IMR-90 (cell line): ENCODE measurements at regions not wholly inside any gene's neighbourhood (a gene's known extent, or its start where the extent isn't known, plus 50 kb on each side); places are given as distances from the start of the nearest gene placed in this dataset.

ENCODE experiments used
- ATAC-seq: fragments of 200-7000 bp; cut with Tn5 transposase; 2 replicates; pipeline ENCODE4 v1.9.1; 2020; ENCODE audit warnings: low read depth, mild to moderate bottlenecking, moderate library complexity
- BruUV-seq: library from RNA; stranded (reverse); fragments of 400-500 nt; replicated peaks from 2 replicates; lab custom pipeline; 2021; lab: Mats Ljungman, UMichigan
- CTCF ChIA-PET: fragments of 300-600 bp; formaldehyde crosslinking; extraction: SDS; loops from one replicate; lab custom pipeline; 2021; ENCODE audit warnings: antibody characterized with exemption; lab: Yijun Ruan, JAX
- POLR2A ChIA-PET: fragments of 300-600 bp; sonication (Branson Sonifier 250); formaldehyde crosslinking; loops from one replicate; lab custom pipeline; 2022; ENCODE audit warnings: antibody characterized with exemption; ENCODE audit not compliant: unreplicated experiment; lab: Charles Lee
- DNase-seq: peaks from one replicate; pipeline ENCODE4 v3.0.0; 2013
- H2AFZ ChIP-seq: replicated peaks from 2 replicates; pipeline ENCODE3; 2013; ENCODE audit warnings: low read length, mild to moderate bottlenecking; ENCODE audit not compliant: poor library complexity
- H2AK5ac ChIP-seq: 2 replicates; pipeline ENCODE4 v1.6.1; 2013; ENCODE audit warnings: low read depth, low read length, inconsistent platforms
- H2AK9ac ChIP-seq: replicated peaks from 2 replicates; pipeline ENCODE3; 2013; ENCODE audit warnings: mild to moderate bottlenecking, low read depth, low read length, moderate library complexity; ENCODE audit not compliant: poor library complexity
- H2BK120ac ChIP-seq: 2 replicates; pipeline ENCODE4 v1.6.1; 2013; ENCODE audit warnings: low read depth, low read length, inconsistent platforms
- H2BK15ac ChIP-seq: 3 replicates; pipeline ENCODE4 v1.6.1; 2013; ENCODE audit warnings: low read depth, low read length, inconsistent platforms
- H2BK20ac ChIP-seq: 2 replicates; pipeline ENCODE4 v1.6.1; 2013; ENCODE audit warnings: low read depth, mild to moderate bottlenecking, inconsistent platforms, low read length, moderate library complexity
- H2BK5ac ChIP-seq: 2 replicates; pipeline ENCODE4 v1.6.1; 2013; ENCODE audit warnings: mild to moderate bottlenecking, low read depth, low read length, inconsistent platforms; ENCODE audit not compliant: poor library complexity, severe bottlenecking
- H3K14ac ChIP-seq: replicated peaks from 2 replicates; pipeline ENCODE4 v1.6.1; 2013; ENCODE audit warnings: low read depth, low read length, inconsistent platforms
- H3K18ac ChIP-seq: 2 replicates; pipeline ENCODE4 v1.6.1; 2013; ENCODE audit warnings: low read depth, low read length, control low read depth
- H3K23ac ChIP-seq: 2 replicates; pipeline ENCODE4 v1.6.1; 2013; ENCODE audit warnings: low read depth, low read length, inconsistent platforms
- H3K27ac ChIP-seq: 2 replicates; pipeline ENCODE4 v1.5.1; 2013; ENCODE audit warnings: mild to moderate bottlenecking, control low read depth, low read length; ENCODE audit not compliant: insufficient read depth
- H3K27me3 ChIP-seq: 2 replicates; pipeline ENCODE4 v1.6.1; 2013; ENCODE audit warnings: low read length; ENCODE audit not compliant: control insufficient read depth, insufficient read depth
- H3K36me3 ChIP-seq: 2 replicates; pipeline ENCODE4 v1.6.1; 2013; ENCODE audit warnings: low read length, mixed read lengths; ENCODE audit not compliant: control insufficient read depth, insufficient read depth
- H3K4ac ChIP-seq: 2 replicates; pipeline ENCODE4 v1.6.1; 2013; ENCODE audit warnings: low read depth, low read length, inconsistent platforms
- H3K4me1 ChIP-seq: 2 replicates; pipeline ENCODE4 v1.6.1; 2013; ENCODE audit warnings: low read length, mixed read lengths; ENCODE audit not compliant: control insufficient read depth, insufficient read depth
- H3K4me2 ChIP-seq: 2 replicates; pipeline ENCODE4 v1.6.1; 2013; ENCODE audit warnings: low read depth, mild to moderate bottlenecking, control low read depth, low read length, moderate library complexity
- H3K4me3 ChIP-seq: 2 replicates; pipeline ENCODE4 v1.5.1; 2013; ENCODE audit warnings: low read depth, mild to moderate bottlenecking, control low read depth, low read length, moderate library complexity; ENCODE audit not compliant: insufficient read depth
- H3K56ac ChIP-seq: 2 replicates; pipeline ENCODE4 v1.6.1; 2013; ENCODE audit warnings: low read length, inconsistent platforms; ENCODE audit not compliant: insufficient read depth; ENCODE audit errors: extremely low read depth
- H3K79me1 ChIP-seq, 2 experiments: 2 replicates each; pipeline ENCODE4 v1.6.1; 2013; ENCODE audit warnings: low read length in 2 of 2, inconsistent platforms in 1 of 2, low read depth in 1 of 2
- H3K9ac ChIP-seq: 2 replicates; pipeline ENCODE4 v1.6.1; 2013; ENCODE audit warnings: low read depth, low read length, control low read depth
- H3K9me1 ChIP-seq: 2 replicates; pipeline ENCODE4 v1.6.1; 2013; ENCODE audit warnings: low read length, inconsistent platforms; ENCODE audit not compliant: insufficient read depth
- H3K9me3 ChIP-seq: 2 replicates; pipeline ENCODE4 v1.6.1; 2013; ENCODE audit warnings: low read length; ENCODE audit not compliant: control insufficient read depth, insufficient read depth
- H4K20me1 ChIP-seq: 2 replicates; pipeline ENCODE4 v1.6.1; 2013; ENCODE audit warnings: low read length, inconsistent platforms; ENCODE audit not compliant: insufficient read depth
- H4K5ac ChIP-seq: 2 replicates; pipeline ENCODE4 v1.6.1; 2013; ENCODE audit warnings: mild to moderate bottlenecking, low read depth, low read length, control low read depth
- H4K8ac ChIP-seq, 2 experiments: 2 replicates each; pipeline ENCODE4 v1.6.1; 2013; ENCODE audit warnings: low read depth in 2 of 2, low read length in 2 of 2, control low read depth in 1 of 2, inconsistent platforms in 1 of 2
- H4K91ac ChIP-seq: 2 replicates; pipeline ENCODE4 v1.6.1; 2013; ENCODE audit warnings: low read depth, low read length, inconsistent platforms; ENCODE audit not compliant: insufficient read depth
- BHLHE40 ChIP-seq: fragments of 150-350 bp; IDR thresholded peaks from 2 replicates; pipeline ENCODE4 v1.6.1; 2016; ENCODE audit warnings: mild to moderate bottlenecking, low read depth, low read length
- CEBPB ChIP-seq: IDR thresholded peaks from 2 replicates; pipeline ENCODE4 v1.6.1; 2012; ENCODE audit warnings: low read depth, low read length, improper control_type of control experiment
- CHD1 ChIP-seq: IDR thresholded peaks from 2 replicates; pipeline ENCODE4 v1.6.1; 2012; ENCODE audit warnings: low read depth, low read length, improper control_type of control experiment
- MAFK ChIP-seq: IDR thresholded peaks from 2 replicates; pipeline ENCODE4 v1.6.1; 2012; ENCODE audit warnings: low read depth, low read length, improper control_type of control experiment
- MXI1 ChIP-seq: IDR thresholded peaks from 2 replicates; pipeline ENCODE4 v1.6.1; 2012; ENCODE audit warnings: low read depth, mild to moderate bottlenecking, low read length, moderate library complexity, borderline replicate concordance
- POLR2A ChIP-seq: IDR thresholded peaks from 2 replicates; pipeline ENCODE4 v1.6.1; 2012; ENCODE audit warnings: mild to moderate bottlenecking, low read depth, low read length
- RFX5 ChIP-seq: IDR thresholded peaks from 2 replicates; pipeline ENCODE4 v1.8.0; 2012; ENCODE audit warnings: low read depth, mild to moderate bottlenecking, low read length, moderate library complexity
- SMC3 ChIP-seq: fragments of 150-350 bp; IDR thresholded peaks from 2 replicates; pipeline ENCODE4 v1.6.1; 2016; ENCODE audit warnings: low read depth, mild to moderate bottlenecking, antibody characterized with exemption, low read length, moderate library complexity
- WGBS, 2 experiments: methylation state at CpG; one replicate each; pipeline versions ENCODE4 v1.1.5 to v1.1.7; 2013; ENCODE audit warnings: missing lambda C conversion rate in 2 of 2; ENCODE audit not compliant: insufficient read length in 1 of 2; ENCODE audit errors: extremely low coverage in 2 of 2; 5-methylcytosine and 5-hydroxymethylcytosine counted together
- dilution Hi-C: fragments of 300-500 bp; cut with HindIII; formaldehyde crosslinking; loops from one replicate; pipeline ENCODE4 v1.14.3; 2018; ENCODE audit warnings: low sequenced_read_pairs; ENCODE audit not compliant: unreplicated experiment
- in situ Hi-C: fragments of 300-500 bp; cut with MboI; formaldehyde crosslinking; loops from 3 replicates; pipeline ENCODE4 v1.14.3; 2019; ENCODE audit warnings: low sequenced_read_pairs, inconsistent platforms, mixed read lengths
- intact Hi-C: fragments of 100-400 bp; cut with micrococcal nuclease; formaldehyde crosslinking; loops from 2 replicates; pipeline ENCODE4 v1.10.0; 2022
- TF ChIP-seq, protein P1 (sequence below): fragments of 150-350 bp; IDR thresholded peaks from 2 replicates; pipeline ENCODE4 v1.6.1; 2016; ENCODE audit warnings: low read depth, mild to moderate bottlenecking, low read length, moderate library complexity, borderline replicate concordance
- TF ChIP-seq, protein P2 (sequence below): conservative IDR thresholded peaks from 2 replicates; pipeline ENCODE4 v1.5.1; 2012; ENCODE audit warnings: mild to moderate bottlenecking, low read depth, low read length, improper control_type of control experiment
- TF ChIP-seq, protein P3 (sequence below): fragments of 150-350 bp; IDR thresholded peaks from 2 replicates; pipeline ENCODE4 v1.6.1; 2017; ENCODE audit warnings: mild to moderate bottlenecking, antibody characterized with exemption, low read length, low read depth

DNA sequence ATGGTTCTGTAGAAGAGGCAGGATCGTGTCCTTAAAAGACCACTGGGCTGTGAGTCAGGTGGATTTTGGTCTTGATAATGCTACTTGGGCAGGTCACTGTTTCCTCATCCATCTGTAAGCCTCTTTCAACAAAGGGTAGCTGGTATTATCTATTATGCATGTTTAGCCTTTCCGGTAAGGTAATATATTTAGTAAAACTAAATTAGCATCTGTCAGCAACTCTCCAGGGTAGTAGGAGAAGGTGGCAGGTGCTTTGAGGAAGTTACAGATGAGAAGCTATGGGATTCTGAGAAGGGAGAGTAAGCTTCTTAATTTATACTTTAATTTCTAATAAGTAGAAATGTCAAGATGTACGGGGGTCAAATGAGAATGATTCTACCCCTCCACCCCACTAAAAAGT lies 86.9 kb upstream of the TGM3 start:
- Histone ChIP-seq H2BK5ac (no peak overlapping the region), H3K27ac (no peak overlapping the region), H4K8ac (no peak overlapping the region), H3K4me1 (no peaks in the 10 kb centered on the region), H3K9me3 (no peaks in the 10 kb centered on the region), H3K9me1 (no peaks in the 10 kb centered on the region), H3K23ac (no peak overlapping the region), H2BK20ac (no peak overlapping the region), H4K20me1 (no peaks in the 10 kb centered on the region), H3K18ac (no peak overlapping the region), H3K79me1 (no peaks in the 10 kb centered on the region), H3K56ac (no peak overlapping the region), H3K27me3 (peaks cover 27% of the 10 kb centered on the region), H2AK5ac (no peak overlapping the region), H3K14ac (no peak overlapping the region), H3K4me2 (no peak overlapping the region), H2AK9ac (no peak overlapping the region), H2AFZ (no peak overlapping the region), H2BK120ac (no peak overlapping the region), H2BK15ac (no peak overlapping the region), H3K9ac (no peak overlapping the region), H4K5ac (no peak overlapping the region), H3K36me3 (no peaks in the 10 kb centered on the region), H3K4ac (no peak overlapping the region), H4K91ac (no peak overlapping the region), H3K4me3 (no peak overlapping the region)
- dilution Hi-C loops = no loop called here
- no peak for TF ChIP-seq CEBPB
- no peak for TF ChIP-seq MAFK
- TF ChIP-seq CHD1 = no peak
- TF ChIP-seq, protein P1, sequence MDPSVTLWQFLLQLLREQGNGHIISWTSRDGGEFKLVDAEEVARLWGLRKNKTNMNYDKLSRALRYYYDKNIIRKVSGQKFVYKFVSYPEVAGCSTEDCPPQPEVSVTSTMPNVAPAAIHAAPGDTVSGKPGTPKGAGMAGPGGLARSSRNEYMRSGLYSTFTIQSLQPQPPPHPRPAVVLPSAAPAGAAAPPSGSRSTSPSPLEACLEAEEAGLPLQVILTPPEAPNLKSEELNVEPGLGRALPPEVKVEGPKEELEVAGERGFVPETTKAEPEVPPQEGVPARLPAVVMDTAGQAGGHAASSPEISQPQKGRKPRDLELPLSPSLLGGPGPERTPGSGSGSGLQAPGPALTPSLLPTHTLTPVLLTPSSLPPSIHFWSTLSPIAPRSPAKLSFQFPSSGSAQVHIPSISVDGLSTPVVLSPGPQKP = no peak
- no peak for TF ChIP-seq SMC3
- no peak for TF ChIP-seq MXI1
- TF ChIP-seq, protein P2, sequence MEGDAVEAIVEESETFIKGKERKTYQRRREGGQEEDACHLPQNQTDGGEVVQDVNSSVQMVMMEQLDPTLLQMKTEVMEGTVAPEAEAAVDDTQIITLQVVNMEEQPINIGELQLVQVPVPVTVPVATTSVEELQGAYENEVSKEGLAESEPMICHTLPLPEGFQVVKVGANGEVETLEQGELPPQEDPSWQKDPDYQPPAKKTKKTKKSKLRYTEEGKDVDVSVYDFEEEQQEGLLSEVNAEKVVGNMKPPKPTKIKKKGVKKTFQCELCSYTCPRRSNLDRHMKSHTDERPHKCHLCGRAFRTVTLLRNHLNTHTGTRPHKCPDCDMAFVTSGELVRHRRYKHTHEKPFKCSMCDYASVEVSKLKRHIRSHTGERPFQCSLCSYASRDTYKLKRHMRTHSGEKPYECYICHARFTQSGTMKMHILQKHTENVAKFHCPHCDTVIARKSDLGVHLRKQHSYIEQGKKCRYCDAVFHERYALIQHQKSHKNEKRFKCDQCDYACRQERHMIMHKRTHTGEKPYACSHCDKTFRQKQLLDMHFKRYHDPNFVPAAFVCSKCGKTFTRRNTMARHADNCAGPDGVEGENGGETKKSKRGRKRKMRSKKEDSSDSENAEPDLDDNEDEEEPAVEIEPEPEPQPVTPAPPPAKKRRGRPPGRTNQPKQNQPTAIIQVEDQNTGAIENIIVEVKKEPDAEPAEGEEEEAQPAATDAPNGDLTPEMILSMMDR = no peak
- TF ChIP-seq, protein P3, sequence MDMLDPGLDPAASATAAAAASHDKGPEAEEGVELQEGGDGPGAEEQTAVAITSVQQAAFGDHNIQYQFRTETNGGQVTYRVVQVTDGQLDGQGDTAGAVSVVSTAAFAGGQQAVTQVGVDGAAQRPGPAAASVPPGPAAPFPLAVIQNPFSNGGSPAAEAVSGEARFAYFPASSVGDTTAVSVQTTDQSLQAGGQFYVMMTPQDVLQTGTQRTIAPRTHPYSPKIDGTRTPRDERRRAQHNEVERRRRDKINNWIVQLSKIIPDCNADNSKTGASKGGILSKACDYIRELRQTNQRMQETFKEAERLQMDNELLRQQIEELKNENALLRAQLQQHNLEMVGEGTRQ = no peak
- TF ChIP-seq RFX5 = no peak
- TF ChIP-seq POLR2A = no peak
- TF ChIP-seq BHLHE40 = no peak
- intact Hi-C loops = loop anchor here (5.0 kb wide), 1 partner anchor 438 kb away; no protein-coding TSS in a partner anchor
- ChIA-PET CTCF (interaction anchor here (1.4 to 2.2 kb wide), 2 partner anchors 27 to 243 kb away, joined by 4 to 13 read pairs; no protein-coding TSS in a partner anchor), POLR2A (no interaction called here)
- BruUV-seq = no TSS peak
- no CpG with 5 or more reads among the region's 3 CpGs for WGBS, 2 experiments
- no peak for ATAC-seq
- no peak for DNase-seq
- in situ Hi-C loops = loop anchor here (10.0 kb wide), 1 partner anchor 246 kb away; no protein-coding TSS in a partner anchor
